Fibroblast of villous mesenchyme (primary cell): ENCODE measurements at regions not wholly inside any gene's neighbourhood (a gene's known extent, or its start where the extent isn't known, plus 50 kb on each side); places are given as distances from the start of the nearest gene placed in this dataset.

Source experiments
- DNase-seq: peaks from one replicate; pipeline ENCODE4 v3.0.0-alpha.2; 2010; ENCODE audit warnings: low read depth
- H3K4me3 ChIP-seq: 2 replicates; pipeline ENCODE4 v1.5.1; 2011; ENCODE audit warnings: low read depth, mild to moderate bottlenecking, low read length
- TF ChIP-seq, protein P1 (sequence below): IDR thresholded peaks from 2 replicates; pipeline ENCODE4 v1.5.1; 2012; ENCODE audit warnings: low read depth, mild to moderate bottlenecking, low read length; ENCODE audit not compliant: insufficient read depth

GRCh38 chrY:15292881-15293280 is 768.6 kb downstream of the NLGN4Y start:
- H3K4me3 ChIP-seq, result no peak overlapping the region
- no peak for DNase-seq
- TF ChIP-seq, protein P1, sequence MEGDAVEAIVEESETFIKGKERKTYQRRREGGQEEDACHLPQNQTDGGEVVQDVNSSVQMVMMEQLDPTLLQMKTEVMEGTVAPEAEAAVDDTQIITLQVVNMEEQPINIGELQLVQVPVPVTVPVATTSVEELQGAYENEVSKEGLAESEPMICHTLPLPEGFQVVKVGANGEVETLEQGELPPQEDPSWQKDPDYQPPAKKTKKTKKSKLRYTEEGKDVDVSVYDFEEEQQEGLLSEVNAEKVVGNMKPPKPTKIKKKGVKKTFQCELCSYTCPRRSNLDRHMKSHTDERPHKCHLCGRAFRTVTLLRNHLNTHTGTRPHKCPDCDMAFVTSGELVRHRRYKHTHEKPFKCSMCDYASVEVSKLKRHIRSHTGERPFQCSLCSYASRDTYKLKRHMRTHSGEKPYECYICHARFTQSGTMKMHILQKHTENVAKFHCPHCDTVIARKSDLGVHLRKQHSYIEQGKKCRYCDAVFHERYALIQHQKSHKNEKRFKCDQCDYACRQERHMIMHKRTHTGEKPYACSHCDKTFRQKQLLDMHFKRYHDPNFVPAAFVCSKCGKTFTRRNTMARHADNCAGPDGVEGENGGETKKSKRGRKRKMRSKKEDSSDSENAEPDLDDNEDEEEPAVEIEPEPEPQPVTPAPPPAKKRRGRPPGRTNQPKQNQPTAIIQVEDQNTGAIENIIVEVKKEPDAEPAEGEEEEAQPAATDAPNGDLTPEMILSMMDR, result no peak

GRCh38 chrY:15301879-15302278 is 777.5 kb downstream of the NLGN4Y start:
- DNase-seq, result no peak
- TF ChIP-seq, protein P1, result no peak
- H3K4me3 ChIP-seq, result no peak overlapping the region

- TF ChIP-seq, protein P1, result no peak
- no peak for DNase-seq
Observed at GRCh38 chrY:15312166-15312565, 787.8 kb downstream of the NLGN4Y start.

GRCh38 chrY:15324189-15324588 is 799.9 kb downstream of the NLGN4Y start:
- no peak for DNase-seq
- TF ChIP-seq, protein P1, result no peak
- H3K4me3 ChIP-seq, result no peak overlapping the region

More at GRCh38 chrY:15312166-15312565, 787.8 kb downstream of the NLGN4Y start:
- no peak overlapping the region for H3K4me3 ChIP-seq

DNA sequence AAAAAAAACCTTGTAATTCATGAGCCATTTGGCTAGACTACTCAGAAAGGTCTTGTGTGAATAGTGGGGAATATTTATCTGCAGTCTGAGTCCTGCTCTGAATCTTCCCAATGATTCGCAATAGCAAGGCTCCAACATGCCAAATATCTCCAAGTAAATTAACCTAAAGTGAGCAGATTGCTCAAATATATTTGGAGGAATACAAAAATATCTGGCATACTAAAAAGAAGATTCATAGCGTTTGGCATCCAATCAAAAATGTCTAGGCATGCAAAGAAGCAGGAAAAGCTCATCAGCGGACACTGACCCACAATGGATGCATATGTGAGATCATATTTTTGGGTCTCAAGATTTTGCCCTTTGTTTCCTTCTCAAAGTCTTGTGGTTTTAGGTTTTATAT is 800.9 kb downstream of the NLGN4Y start:
- DNase-seq, result no peak
- TF ChIP-seq, protein P1, result no peak
- H3K4me3 ChIP-seq, result no peak overlapping the region

DNA sequence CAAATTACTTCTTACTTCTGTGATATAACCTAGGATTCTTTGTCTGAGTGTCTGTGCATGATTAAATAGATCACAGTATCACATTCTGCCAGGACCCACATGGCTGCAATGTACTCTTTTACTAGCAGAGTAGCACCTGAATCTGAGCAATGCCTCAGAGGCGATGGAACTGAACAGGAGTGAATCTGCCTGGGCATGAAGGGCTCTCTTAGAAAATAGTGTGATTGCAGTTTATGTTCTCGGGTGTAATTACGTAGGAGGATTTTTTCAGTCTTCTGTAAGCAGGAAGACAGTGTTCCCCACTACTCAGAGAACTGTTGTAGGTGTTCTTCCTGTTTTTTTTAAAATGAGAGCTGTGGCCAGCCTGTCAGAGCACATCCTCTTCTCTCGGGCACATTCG is 802.3 kb downstream of the NLGN4Y start:
- DNase-seq, result no peak
- no peak overlapping the region for H3K4me3 ChIP-seq
- TF ChIP-seq, protein P1, result no peak

DNA sequence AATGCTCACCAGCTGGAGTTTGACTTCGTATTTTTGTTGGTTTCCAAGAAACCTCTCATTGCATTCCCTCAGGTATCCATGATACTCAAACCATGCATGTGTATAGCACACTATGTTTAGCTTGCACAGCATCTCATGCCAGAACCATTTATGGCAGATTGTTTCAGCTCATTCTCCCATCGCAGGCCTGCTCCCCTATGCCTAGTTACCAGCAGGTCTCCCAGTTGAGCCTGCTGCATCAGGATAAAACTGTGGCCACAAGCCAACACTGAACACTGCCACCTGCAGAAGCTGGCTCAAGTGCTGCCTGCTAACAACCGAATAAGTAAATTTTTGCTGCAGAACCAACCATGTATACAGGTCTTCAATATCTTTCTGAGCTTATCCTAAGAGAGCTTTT is 804.5 kb downstream of the NLGN4Y start:
- DNase-seq, result no peak
- TF ChIP-seq, protein P1, result no peak
- H3K4me3 ChIP-seq, result no peak overlapping the region
